ENCODE measurements at regions not wholly inside any gene's neighbourhood (a gene's known extent, or its start where the extent isn't known, plus 50 kb on each side); places are given as distances from the start of the nearest gene placed in this dataset.

- TF ChIP-seq SP1 (IDR thresholded peaks at IDR 0.05; ENCODE audit: low read depth) (no peak), EZH2phosphoT487 (IDR thresholded peaks at IDR 0.05; ENCODE audit: borderline replicate concordance) (no peak), POLR2A (IDR thresholded peaks at IDR 0.05; ENCODE audit: borderline replicate concordance, extremely low read depth, insufficient read depth, insufficient read length) (no peak), JUND (IDR thresholded peaks at IDR 0.05) (no peak), REST (IDR thresholded peaks at IDR 0.05; ENCODE audit: low read depth) (no peak)
- TF ChIP-seq, protein P1, sequence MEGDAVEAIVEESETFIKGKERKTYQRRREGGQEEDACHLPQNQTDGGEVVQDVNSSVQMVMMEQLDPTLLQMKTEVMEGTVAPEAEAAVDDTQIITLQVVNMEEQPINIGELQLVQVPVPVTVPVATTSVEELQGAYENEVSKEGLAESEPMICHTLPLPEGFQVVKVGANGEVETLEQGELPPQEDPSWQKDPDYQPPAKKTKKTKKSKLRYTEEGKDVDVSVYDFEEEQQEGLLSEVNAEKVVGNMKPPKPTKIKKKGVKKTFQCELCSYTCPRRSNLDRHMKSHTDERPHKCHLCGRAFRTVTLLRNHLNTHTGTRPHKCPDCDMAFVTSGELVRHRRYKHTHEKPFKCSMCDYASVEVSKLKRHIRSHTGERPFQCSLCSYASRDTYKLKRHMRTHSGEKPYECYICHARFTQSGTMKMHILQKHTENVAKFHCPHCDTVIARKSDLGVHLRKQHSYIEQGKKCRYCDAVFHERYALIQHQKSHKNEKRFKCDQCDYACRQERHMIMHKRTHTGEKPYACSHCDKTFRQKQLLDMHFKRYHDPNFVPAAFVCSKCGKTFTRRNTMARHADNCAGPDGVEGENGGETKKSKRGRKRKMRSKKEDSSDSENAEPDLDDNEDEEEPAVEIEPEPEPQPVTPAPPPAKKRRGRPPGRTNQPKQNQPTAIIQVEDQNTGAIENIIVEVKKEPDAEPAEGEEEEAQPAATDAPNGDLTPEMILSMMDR (IDR thresholded peaks at IDR 0.05 in 2 of 3, conservative IDR thresholded peaks at IDR 0.05 in 1 of 3; ENCODE audit: borderline replicate concordance in 1 of 3, insufficient read depth in 1 of 3, low read depth in 2 of 3, low read length in 2 of 3): no peak
These were observed 103.7 kb upstream of the EEA1 start for GRCh38 chr12:93032758-93033157.
